ENCODE measurements at regions not wholly inside any gene's neighbourhood (a gene's known extent, or its start where the extent isn't known, plus 50 kb on each side); places are given as distances from the start of the nearest gene placed in this dataset.
"Not testable (repeated sequence)": the region's sequence is repeated elsewhere in the genome, so short reads cannot be mapped to it uniquely, and the experiment has no call there.

- DNase-seq (ENCODE audit: low spot score) = no peak
These were observed 258.9 kb downstream of the KCNRG start for GRCh38 chr13:50274181-50274580.

DNA sequence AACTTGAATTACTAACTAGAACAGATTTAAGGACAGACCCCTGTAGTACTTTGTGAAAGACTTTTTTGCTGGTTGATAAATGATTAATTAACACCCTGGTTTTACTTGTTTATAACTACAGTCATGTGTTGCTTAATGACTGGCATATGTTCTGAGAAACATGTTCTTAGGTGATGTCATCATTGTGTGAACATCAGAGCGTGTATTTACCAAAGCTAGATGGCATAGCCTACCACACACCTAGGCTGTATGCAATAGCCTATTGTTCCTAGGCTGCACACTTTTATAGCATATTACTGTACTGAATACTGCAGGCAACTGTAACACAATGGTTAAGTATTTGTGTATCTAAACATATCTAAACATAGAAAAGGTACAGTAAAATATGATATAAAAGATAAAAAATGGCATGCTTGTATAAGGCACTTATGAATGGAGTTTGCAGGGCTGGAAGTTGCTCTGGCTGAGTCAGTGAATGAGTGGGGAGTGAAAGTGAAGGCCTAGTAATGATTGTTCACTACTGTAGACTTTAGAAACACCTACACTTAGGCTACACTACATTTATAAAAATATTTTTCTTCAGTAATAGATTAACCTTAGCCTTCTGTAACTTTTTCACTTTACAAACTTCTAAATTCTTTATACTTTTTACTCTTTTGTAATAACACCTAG lies 260.3 kb downstream of the KCNRG start:
- no peak for DNase-seq (ENCODE audit: low spot score)

DNA sequence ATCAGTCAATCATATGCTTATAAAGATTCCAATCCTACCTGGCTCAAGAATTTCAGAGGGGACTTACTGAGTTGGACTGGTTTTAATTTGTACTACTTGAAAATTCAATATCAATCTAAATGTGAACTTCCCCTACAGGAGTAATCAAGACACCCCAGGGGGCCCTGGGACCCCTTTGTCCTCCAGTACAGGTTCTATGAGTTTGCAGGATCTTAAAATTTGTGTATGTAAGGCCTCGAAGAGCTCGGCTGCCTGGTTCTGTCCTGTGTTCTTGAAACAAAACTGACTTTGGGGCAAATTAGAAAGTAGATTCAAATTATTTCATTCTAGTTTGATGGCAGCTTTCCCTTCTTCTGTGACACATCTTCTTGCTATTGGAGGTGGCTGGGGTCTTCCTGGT lies 261.3 kb downstream of the KCNRG start:
- DNase-seq (ENCODE audit: low spot score) = no peak

GRCh38 chr13:50277127-50277526 lies 261.9 kb downstream of the KCNRG start:
- DNase-seq (ENCODE audit: low spot score) = no peak

DNA sequence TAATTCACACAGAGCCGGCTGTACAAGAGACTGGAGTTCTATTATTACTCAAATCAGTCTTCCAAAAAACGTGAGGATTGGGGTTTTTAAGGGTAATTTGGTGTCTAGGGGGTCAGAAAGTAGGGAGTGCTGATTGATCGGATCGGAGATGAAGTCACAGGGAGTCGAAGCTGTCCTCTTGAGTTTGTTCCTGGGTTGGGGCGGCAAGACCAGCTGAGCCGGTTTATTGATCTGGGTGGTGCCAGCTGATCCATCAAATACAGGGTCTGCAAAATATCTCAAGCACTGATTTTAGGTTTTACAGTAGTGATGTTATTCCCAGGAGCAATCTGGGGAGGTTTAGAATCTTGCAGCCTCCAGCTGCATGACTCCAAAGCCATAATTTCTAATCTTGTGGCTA lies 262.7 kb downstream of the KCNRG start:
- no peak for DNase-seq (ENCODE audit: low spot score)

DNA sequence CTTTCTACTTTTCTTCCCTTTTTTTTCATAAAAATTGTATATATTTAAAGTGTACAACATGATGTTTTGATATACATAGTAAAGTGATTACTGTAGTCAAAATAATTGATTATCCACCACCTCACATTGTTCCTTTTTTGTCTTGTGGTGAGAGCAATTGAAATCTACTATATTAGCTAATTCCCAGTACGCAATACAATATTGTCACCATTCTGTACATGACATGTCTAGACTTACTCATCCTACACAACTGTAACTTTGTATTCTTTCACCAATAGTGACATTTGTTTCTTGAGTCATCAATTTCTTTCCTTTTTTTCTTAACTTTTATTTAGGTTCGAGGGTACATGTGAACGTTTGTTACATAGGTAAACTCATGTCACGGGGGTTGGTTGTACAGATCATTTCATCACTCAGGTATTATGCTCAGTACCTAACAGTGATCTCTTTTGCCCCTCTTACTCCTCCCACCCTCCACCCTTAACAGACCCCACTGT lies 265.2 kb downstream of the KCNRG start:
- DNase-seq (ENCODE audit: low spot score) = no peak

GRCh38 chr13:50282016-50282415 lies 266.8 kb downstream of the KCNRG start:
- DNase-seq (ENCODE audit: low spot score) = no peak

- DNase-seq (ENCODE audit: low spot score) = no peak
These were observed 267.8 kb downstream of the KCNRG start for GRCh38 chr13:50283017-50283416.

GRCh38 chr13:50284540-50284939 lies 269.3 kb downstream of the KCNRG start:
- no peak for DNase-seq (ENCODE audit: low spot score)

DNA sequence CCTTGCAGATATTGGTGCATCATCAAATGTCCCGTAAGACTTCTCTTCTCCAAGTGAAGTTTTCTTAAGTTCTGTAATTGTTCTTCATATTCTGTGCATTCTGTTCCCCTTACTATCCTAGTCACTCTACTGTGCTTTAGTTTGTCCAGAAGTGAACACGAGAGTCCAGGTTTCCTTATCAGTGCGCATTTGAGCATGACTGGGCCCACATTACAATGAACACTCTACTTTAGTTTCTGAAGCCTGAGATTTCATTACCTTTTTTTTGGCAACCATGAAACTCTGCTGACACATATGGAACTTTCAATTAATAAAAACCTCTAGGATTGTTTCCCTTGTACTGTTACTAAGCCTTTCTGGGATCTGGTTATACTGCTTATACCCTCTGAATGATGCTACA lies 270.0 kb downstream of the KCNRG start:
- no peak for DNase-seq (ENCODE audit: low spot score)

- no peak for DNase-seq (ENCODE audit: low spot score)
These were observed 271.1 kb downstream of the KCNRG start for GRCh38 chr13:50286324-50286723.

DNA sequence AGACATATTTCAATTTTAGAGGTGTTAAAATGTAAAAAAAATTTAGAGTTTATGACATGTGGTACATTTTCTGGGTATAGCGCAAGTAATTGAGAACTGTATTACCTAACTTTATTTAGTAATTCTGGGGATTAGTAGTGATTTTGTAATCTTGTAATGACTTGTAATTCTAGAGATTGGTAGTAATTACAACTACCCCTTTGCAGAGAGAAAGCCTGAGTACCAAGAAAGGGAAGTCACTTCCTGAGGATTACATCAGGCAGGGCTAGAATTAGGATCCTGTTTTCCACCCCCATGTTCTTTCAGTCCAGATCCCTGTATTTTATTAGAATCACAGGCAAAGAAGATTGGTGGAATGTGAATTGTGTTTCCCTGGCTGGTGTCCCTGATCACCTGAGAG lies 274.9 kb downstream of the KCNRG start:
- no peak for DNase-seq (ENCODE audit: low spot score)

DNA sequence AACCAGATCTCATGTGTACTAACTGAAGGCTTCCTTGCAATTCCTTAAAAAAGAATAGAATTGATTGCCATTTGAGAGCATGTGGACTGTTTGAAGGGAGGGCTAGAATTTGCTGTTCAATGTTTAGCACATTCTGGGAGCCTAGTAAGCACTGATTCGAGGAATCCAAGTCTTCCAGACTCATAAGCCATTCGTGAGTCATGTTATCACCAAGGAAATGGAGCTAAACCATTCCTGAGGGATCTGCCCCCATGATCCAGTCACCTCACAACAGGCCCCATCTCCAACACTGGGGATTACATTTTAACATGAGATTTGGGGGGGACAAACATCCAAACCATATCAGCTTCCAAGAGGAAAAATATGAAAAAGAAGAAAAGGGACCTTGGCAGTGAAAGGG lies 276.4 kb downstream of the KCNRG start:
- no peak for DNase-seq (ENCODE audit: low spot score)

GRCh38 chr13:50292081-50292480 lies 276.8 kb downstream of the KCNRG start:
- DNase-seq (ENCODE audit: low spot score) = no peak

GRCh38 chr13:50294425-50294824 lies 279.2 kb downstream of the KCNRG start:
- not testable (repeated sequence) for DNase-seq (ENCODE audit: low spot score)

- DNase-seq (ENCODE audit: low spot score) = no peak
These were observed 284.5 kb downstream of the KCNRG start for GRCh38 chr13:50299546-50300249.

- no peak for DNase-seq (ENCODE audit: low spot score)
These were observed 288.9 kb downstream of the KCNRG start for GRCh38 chr13:50303963-50304721.

- DNase-seq (ENCODE audit: low spot score) = no peak
These were observed 290.9 kb downstream of the KCNRG start for GRCh38 chr13:50306156-50306555.

- no peak for DNase-seq (ENCODE audit: low spot score)
These were observed 294.1 kb downstream of the KCNRG start for GRCh38 chr13:50309318-50309717.

- no peak for DNase-seq (ENCODE audit: low spot score)
These were observed 294.8 kb downstream of the KCNRG start for GRCh38 chr13:50309882-50310594.

GRCh38 chr13:50310734-50311133 lies 295.5 kb downstream of the KCNRG start:
- DNase-seq (ENCODE audit: low spot score) = no peak

DNA sequence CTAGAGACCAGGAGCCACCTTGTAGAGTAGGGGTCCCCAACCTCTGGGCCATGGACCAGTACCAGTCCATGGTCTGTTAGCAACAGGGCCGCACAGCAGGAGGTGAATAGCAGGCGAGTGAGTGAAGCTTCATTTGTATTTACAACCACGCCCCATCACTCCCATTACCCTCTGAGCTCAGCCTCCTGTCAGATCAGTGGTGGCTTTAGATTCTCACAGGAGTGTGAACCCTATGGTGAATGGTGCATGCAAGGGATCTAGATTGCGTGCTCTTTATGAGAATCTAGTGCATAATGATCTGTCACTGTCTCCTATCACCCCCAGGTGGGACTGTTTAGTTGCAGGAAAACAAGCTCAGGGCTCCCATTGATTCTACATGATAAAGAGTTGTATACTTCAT lies 303.6 kb downstream of the KCNRG start:
- DNase-seq (ENCODE audit: low spot score) = no peak
